ENCODE measurements at regions not wholly inside any gene's neighbourhood (a gene's known extent, or its start where the extent isn't known, plus 50 kb on each side); places are given as distances from the start of the nearest gene placed in this dataset.

- H3K9me3 Mint-ChIP-seq (ENCODE audit: insufficient read depth), result peaks cover 1% of the 10 kb centered on the region
- ChIA-PET POLR2A (no interaction called here), CTCF (no interaction called here)
- Histone ChIP-seq H3K9ac (ENCODE audit: low read length) (no peak overlapping the region), H3K27me3 (replicated peaks in 1 of 4; ENCODE audit: control extremely low read depth in 1 of 4, control insufficient read depth in 3 of 4, insufficient read depth in 4 of 4, low read length in 3 of 4) (no peaks in the 10 kb centered on the region), H3K4me3 (ENCODE audit: control extremely low read depth in 1 of 5, extremely low read depth in 1 of 5, insufficient read depth in 1 of 5, low read depth in 2 of 5, low read length in 4 of 5) (no peak overlapping the region), H3K4me2 (replicated peaks; ENCODE audit: low read depth, low read length, poor library complexity, severe bottlenecking) (no peak overlapping the region), H4K20me1 (ENCODE audit: control insufficient read depth, insufficient read depth, low read length, poor library complexity, severe bottlenecking) (no peaks in the 10 kb centered on the region), H3K36me3 (replicated peaks in 1 of 2; ENCODE audit: control extremely low read depth in 1 of 2, control insufficient read depth in 1 of 2, extremely low read depth in 1 of 2, insufficient read depth in 2 of 2, low read length in 1 of 2) (no peaks in the 10 kb centered on the region), H3K79me2 (ENCODE audit: control insufficient read depth, insufficient read depth, low read length) (no peaks in the 10 kb centered on the region), H3K4me1 (ENCODE audit: control insufficient read depth in 2 of 2, insufficient read depth in 2 of 2, low read length in 2 of 2) (no peaks in the 10 kb centered on the region), H2AFZ (ENCODE audit: insufficient read depth, low read depth, low read length, poor library complexity, severe bottlenecking) (no peak overlapping the region), H3K9me3 (ENCODE audit: control extremely low read depth in 1 of 3, control insufficient read depth in 2 of 3, insufficient read depth in 1 of 3, low read length in 2 of 3) (no peaks in the 10 kb centered on the region), H3K27ac (ENCODE audit: low read length in 2 of 2) (no peak overlapping the region)
- no peak for ATAC-seq (ENCODE audit: low read depth)
- no peak for DNase-seq
- no peaks in the 10 kb centered on the region for H3K4me1 Mint-ChIP-seq
- H3K27ac Mint-ChIP-seq, result no peak overlapping the region
- intact Hi-C loops (cut with micrococcal nuclease), result no loop called here
- no peak for TF ChIP-seq EZH2 (IDR thresholded peaks at IDR 0.05; ENCODE audit: borderline replicate concordance, insufficient read depth, low read depth, low read length, poor library complexity, severe bottlenecking)
- TF ChIP-seq, protein P1, sequence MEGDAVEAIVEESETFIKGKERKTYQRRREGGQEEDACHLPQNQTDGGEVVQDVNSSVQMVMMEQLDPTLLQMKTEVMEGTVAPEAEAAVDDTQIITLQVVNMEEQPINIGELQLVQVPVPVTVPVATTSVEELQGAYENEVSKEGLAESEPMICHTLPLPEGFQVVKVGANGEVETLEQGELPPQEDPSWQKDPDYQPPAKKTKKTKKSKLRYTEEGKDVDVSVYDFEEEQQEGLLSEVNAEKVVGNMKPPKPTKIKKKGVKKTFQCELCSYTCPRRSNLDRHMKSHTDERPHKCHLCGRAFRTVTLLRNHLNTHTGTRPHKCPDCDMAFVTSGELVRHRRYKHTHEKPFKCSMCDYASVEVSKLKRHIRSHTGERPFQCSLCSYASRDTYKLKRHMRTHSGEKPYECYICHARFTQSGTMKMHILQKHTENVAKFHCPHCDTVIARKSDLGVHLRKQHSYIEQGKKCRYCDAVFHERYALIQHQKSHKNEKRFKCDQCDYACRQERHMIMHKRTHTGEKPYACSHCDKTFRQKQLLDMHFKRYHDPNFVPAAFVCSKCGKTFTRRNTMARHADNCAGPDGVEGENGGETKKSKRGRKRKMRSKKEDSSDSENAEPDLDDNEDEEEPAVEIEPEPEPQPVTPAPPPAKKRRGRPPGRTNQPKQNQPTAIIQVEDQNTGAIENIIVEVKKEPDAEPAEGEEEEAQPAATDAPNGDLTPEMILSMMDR (IDR thresholded peaks at IDR 0.05), result no peak
- WGBS (ENCODE audit: insufficient coverage), result 100% methylated on average over 1 of the region's 4 CpGs
- H3K27me3 Mint-ChIP-seq, result no peaks in the 10 kb centered on the region
- no peak overlapping the region for H3K4me3 Mint-ChIP-seq
Observed at GRCh38 chr13:59495299-59495698, 668.4 kb downstream of the DIAPH3 start.

GRCh38 chr13:59495936-59496512, 667.7 kb downstream of the DIAPH3 start:
- H3K4me2 ChIP-seq (replicated peaks; ENCODE audit: low read depth, low read length, poor library complexity, severe bottlenecking), result no peak overlapping the region
- WGBS (ENCODE audit: insufficient coverage), result 100% methylated on average over 5 of the region's 7 CpGs
- no peak overlapping the region for H2AFZ ChIP-seq (ENCODE audit: insufficient read depth, low read depth, low read length, poor library complexity, severe bottlenecking)
- TF ChIP-seq, protein P1 (IDR thresholded peaks at IDR 0.05), result no peak
- TF ChIP-seq EZH2 (IDR thresholded peaks at IDR 0.05; ENCODE audit: borderline replicate concordance, insufficient read depth, low read depth, low read length, poor library complexity, severe bottlenecking), result no peak
- no peak overlapping the region for H3K4me3 Mint-ChIP-seq
- no peaks in the 10 kb centered on the region for H3K4me1 ChIP-seq (ENCODE audit: control insufficient read depth in 2 of 2, insufficient read depth in 2 of 2, low read length in 2 of 2)
- no peaks in the 10 kb centered on the region for H3K79me2 ChIP-seq (ENCODE audit: control insufficient read depth, insufficient read depth, low read length)
- H3K27ac ChIP-seq (ENCODE audit: low read length in 2 of 2), result no peak overlapping the region
- no peaks in the 10 kb centered on the region for H3K36me3 ChIP-seq (replicated peaks in 1 of 2; ENCODE audit: control extremely low read depth in 1 of 2, control insufficient read depth in 1 of 2, extremely low read depth in 1 of 2, insufficient read depth in 2 of 2, low read length in 1 of 2)
- H3K9me3 ChIP-seq (ENCODE audit: control extremely low read depth in 1 of 3, control insufficient read depth in 2 of 3, insufficient read depth in 1 of 3, low read length in 2 of 3), result no peaks in the 10 kb centered on the region
- no peaks in the 10 kb centered on the region for H3K27me3 Mint-ChIP-seq
- H3K9me3 Mint-ChIP-seq (ENCODE audit: insufficient read depth), result peaks cover 1% of the 10 kb centered on the region
- H3K9ac ChIP-seq (ENCODE audit: low read length), result no peak overlapping the region
- ChIA-PET POLR2A (no interaction called here), CTCF (no interaction called here)
- H3K4me1 Mint-ChIP-seq, result no peaks in the 10 kb centered on the region
- H3K27ac Mint-ChIP-seq, result no peak overlapping the region
- intact Hi-C loops (cut with micrococcal nuclease), result no loop called here
- no peaks in the 10 kb centered on the region for H4K20me1 ChIP-seq (ENCODE audit: control insufficient read depth, insufficient read depth, low read length, poor library complexity, severe bottlenecking)
- H3K27me3 ChIP-seq (replicated peaks in 1 of 4; ENCODE audit: control extremely low read depth in 1 of 4, control insufficient read depth in 3 of 4, insufficient read depth in 4 of 4, low read length in 3 of 4), result no peaks in the 10 kb centered on the region
- no peak for ATAC-seq (ENCODE audit: low read depth)
- no peak overlapping the region for H3K4me3 ChIP-seq (ENCODE audit: control extremely low read depth in 1 of 5, extremely low read depth in 1 of 5, insufficient read depth in 1 of 5, low read depth in 2 of 5, low read length in 4 of 5)
- DNase-seq, result no peak
